Endodermal cell (in vitro differentiated cells): ENCODE measurements at regions not wholly inside any gene's neighbourhood (a gene's known extent, or its start where the extent isn't known, plus 50 kb on each side); places are given as distances from the start of the nearest gene placed in this dataset.

Experiments
- DNase-seq: peaks from one replicate; pipeline ENCODE4 v3.0.0-alpha.2; 2017
- H3K27ac ChIP-seq: 2 replicates; pipeline ENCODE4 v1.5.1; 2013; ENCODE audit warnings: mild to moderate bottlenecking, low read depth, low read length, moderate library complexity
- H3K27me3 ChIP-seq: 2 replicates; pipeline ENCODE4 v1.6.1; 2013; ENCODE audit warnings: mild to moderate bottlenecking, low read length, moderate library complexity; ENCODE audit not compliant: insufficient read depth, control insufficient read depth, poor library complexity, severe bottlenecking
- H3K36me3 ChIP-seq: 2 replicates; pipeline ENCODE4 v1.7.0; 2013; ENCODE audit warnings: mild to moderate bottlenecking, low read length, moderate library complexity; ENCODE audit not compliant: control insufficient read depth, insufficient read depth
- H3K4me1 ChIP-seq: one replicate; pipeline ENCODE4 v1.7.0; 2013; ENCODE audit warnings: low read length; ENCODE audit not compliant: control insufficient read depth, insufficient read depth
- H3K4me3 ChIP-seq: 2 replicates; pipeline ENCODE4 v1.5.1; 2013; ENCODE audit warnings: mild to moderate bottlenecking, low read length, moderate library complexity
- H3K9ac ChIP-seq: 2 replicates; pipeline ENCODE4 v1.6.1; 2013; ENCODE audit warnings: mild to moderate bottlenecking, low read length, moderate library complexity; ENCODE audit not compliant: poor library complexity, severe bottlenecking; ENCODE audit errors: extremely low read depth
- H3K9me3 ChIP-seq: 2 replicates; pipeline ENCODE4 v1.6.1; 2013; ENCODE audit warnings: mild to moderate bottlenecking, low read length, moderate library complexity; ENCODE audit not compliant: control insufficient read depth
- H3K27ac Mint-ChIP-seq: 2 replicates; pipeline ENCODE4 v1.8.0; 2020; ENCODE audit warnings: mixed read lengths
- H3K27me3 Mint-ChIP-seq: 2 replicates; pipeline ENCODE4 v1.8.0; 2021; ENCODE audit warnings: mild to moderate bottlenecking, mixed read lengths; ENCODE audit not compliant: insufficient read depth
- H3K36me3 Mint-ChIP-seq: 2 replicates; pipeline ENCODE4 v1.8.0; 2020; ENCODE audit warnings: low read depth, mixed read lengths
- H3K4me1 Mint-ChIP-seq: 2 replicates; pipeline ENCODE4 v1.8.0; 2020; ENCODE audit warnings: mixed read lengths
- H3K4me3 Mint-ChIP-seq: 2 replicates; pipeline ENCODE4 v1.8.0; 2020; ENCODE audit warnings: mild to moderate bottlenecking, moderate library complexity, mixed read lengths
- H3K9me3 Mint-ChIP-seq: 2 replicates; pipeline ENCODE4 v1.8.0; 2020; ENCODE audit warnings: mild to moderate bottlenecking, mixed read lengths
- WGBS, 2 experiments: methylation state at CpG; one replicate each; pipeline versions ENCODE4 v1.1.5 to v1.1.7; 2013; ENCODE audit warnings: missing lambda C conversion rate in 2 of 2, mixed read lengths in 1 of 2; ENCODE audit not compliant: insufficient coverage in 1 of 2, insufficient read length in 1 of 2; 5-methylcytosine and 5-hydroxymethylcytosine counted together
- TF ChIP-seq, protein P1 (sequence below): fragments of 200-600 bp; sonication (generic); conservative IDR thresholded peaks from 2 replicates; pipeline ENCODE4 v1.5.0; 2021; ENCODE audit warnings: antibody characterized with exemption, mild to moderate bottlenecking

GRCh38 chr1:38686927-38687255 is 172.7 kb downstream of the RRAGC start:
- no peak overlapping the region for H3K4me3 Mint-ChIP-seq
- H3K4me1 Mint-ChIP-seq, result no peaks in the 10 kb centered on the region
- H3K9me3 Mint-ChIP-seq, result peaks cover 3% of the 10 kb centered on the region
- no peak for DNase-seq
- Histone ChIP-seq H3K27ac (peak overlapping the region; percentile 41), H3K9me3 (no peaks in the 10 kb centered on the region), H3K9ac (no peak overlapping the region), H3K4me1 (no peaks in the 10 kb centered on the region), H3K4me3 (no peak overlapping the region), H3K27me3 (peaks cover 4% of the 10 kb centered on the region), H3K36me3 (no peaks in the 10 kb centered on the region)
- peaks cover 15% of the 10 kb centered on the region for H3K27me3 Mint-ChIP-seq
- TF ChIP-seq, protein P1, sequence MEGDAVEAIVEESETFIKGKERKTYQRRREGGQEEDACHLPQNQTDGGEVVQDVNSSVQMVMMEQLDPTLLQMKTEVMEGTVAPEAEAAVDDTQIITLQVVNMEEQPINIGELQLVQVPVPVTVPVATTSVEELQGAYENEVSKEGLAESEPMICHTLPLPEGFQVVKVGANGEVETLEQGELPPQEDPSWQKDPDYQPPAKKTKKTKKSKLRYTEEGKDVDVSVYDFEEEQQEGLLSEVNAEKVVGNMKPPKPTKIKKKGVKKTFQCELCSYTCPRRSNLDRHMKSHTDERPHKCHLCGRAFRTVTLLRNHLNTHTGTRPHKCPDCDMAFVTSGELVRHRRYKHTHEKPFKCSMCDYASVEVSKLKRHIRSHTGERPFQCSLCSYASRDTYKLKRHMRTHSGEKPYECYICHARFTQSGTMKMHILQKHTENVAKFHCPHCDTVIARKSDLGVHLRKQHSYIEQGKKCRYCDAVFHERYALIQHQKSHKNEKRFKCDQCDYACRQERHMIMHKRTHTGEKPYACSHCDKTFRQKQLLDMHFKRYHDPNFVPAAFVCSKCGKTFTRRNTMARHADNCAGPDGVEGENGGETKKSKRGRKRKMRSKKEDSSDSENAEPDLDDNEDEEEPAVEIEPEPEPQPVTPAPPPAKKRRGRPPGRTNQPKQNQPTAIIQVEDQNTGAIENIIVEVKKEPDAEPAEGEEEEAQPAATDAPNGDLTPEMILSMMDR, result no peak
- 51 to 56% methylated on average over 1 to 2 of the region's 2 CpGs for WGBS, 2 experiments
- no peaks in the 10 kb centered on the region for H3K36me3 Mint-ChIP-seq
- H3K27ac Mint-ChIP-seq, result no peak overlapping the region

GRCh38 chr1:38686167-38686926 is 173.2 kb downstream of the RRAGC start:
- Mint-ChIP-seq H3K27ac (no peak overlapping the region), H3K27me3 (peaks cover 15% of the 10 kb centered on the region), H3K36me3 (no peaks in the 10 kb centered on the region), H3K9me3 (no peaks in the 10 kb centered on the region), H3K4me3 (no peak overlapping the region), H3K4me1 (no peaks in the 10 kb centered on the region)
- no peak for DNase-seq
- H3K27ac ChIP-seq, result peak overlapping the region; percentile 41
- 89 to 92% methylated on average over 13 to 14 of the region's 14 CpGs for WGBS, 2 experiments
- H3K9me3 ChIP-seq, result no peaks in the 10 kb centered on the region
- peaks cover 4% of the 10 kb centered on the region for H3K27me3 ChIP-seq
- no peak overlapping the region for H3K9ac ChIP-seq
- no peaks in the 10 kb centered on the region for H3K36me3 ChIP-seq
- TF ChIP-seq, protein P1, result no peak
- H3K4me3 ChIP-seq, result no peak overlapping the region
- H3K4me1 ChIP-seq, result no peaks in the 10 kb centered on the region

DNA sequence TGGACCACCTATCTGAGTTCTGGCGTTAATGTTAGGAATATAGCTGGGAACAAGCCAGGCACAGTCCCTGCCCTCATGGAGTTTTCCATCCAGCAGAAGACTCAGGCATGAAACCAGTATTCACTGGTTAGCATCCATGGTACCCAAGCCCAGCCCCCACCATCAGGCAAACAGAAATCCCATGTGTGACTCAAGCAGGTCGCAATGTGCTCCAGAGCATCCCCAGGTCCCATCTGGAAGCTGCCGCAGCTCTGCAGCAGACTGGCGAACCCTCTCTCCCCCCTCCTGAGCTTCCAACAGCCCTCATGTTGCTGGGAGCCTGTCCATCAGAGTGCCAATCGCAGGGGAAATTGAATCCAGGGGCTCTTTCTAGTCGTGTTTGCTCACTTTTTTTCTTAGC is 174.2 kb downstream of the RRAGC start:
- Mint-ChIP-seq H3K9me3 (no peaks in the 10 kb centered on the region), H3K27me3 (peaks cover 15% of the 10 kb centered on the region), H3K4me3 (no peak overlapping the region), H3K27ac (no peak overlapping the region), H3K36me3 (no peaks in the 10 kb centered on the region), H3K4me1 (no peaks in the 10 kb centered on the region)
- no peaks in the 10 kb centered on the region for H3K36me3 ChIP-seq
- peaks cover 4% of the 10 kb centered on the region for H3K27me3 ChIP-seq
- H3K9ac ChIP-seq, result no peak overlapping the region
- H3K27ac ChIP-seq, result no peak overlapping the region
- H3K9me3 ChIP-seq, result no peaks in the 10 kb centered on the region
- DNase-seq, result no peak
- no peaks in the 10 kb centered on the region for H3K4me1 ChIP-seq
- WGBS, 2 experiments, result 81 to 90% methylated on average over 3 to 6 of the region's 6 CpGs
- H3K4me3 ChIP-seq, result no peak overlapping the region
- TF ChIP-seq, protein P1, result no peak
